DND-41 (cell line): ENCODE measurements at regions not wholly inside any gene's neighbourhood (a gene's known extent, or its start where the extent isn't known, plus 50 kb on each side); places are given as distances from the start of the nearest gene placed in this dataset.

Source experiments
- ATAC-seq: fragments of 200-7000 bp; cut with Tn5 transposase; 3 replicates; pipeline ENCODE4 v1.9.1; 2021; ENCODE audit warnings: low read depth; ENCODE audit not compliant: insufficient read depth
- DNase-seq: peaks from one replicate; pipeline ENCODE4 v3.0.0-alpha.2; 2020
- H2AFZ ChIP-seq: 2 replicates; pipeline ENCODE4 v1.6.0; 2012; ENCODE audit warnings: low read depth, low read length
- H3K27ac ChIP-seq: 2 replicates; pipeline ENCODE4 v1.5.1; 2012; ENCODE audit warnings: low read length, inconsistent platforms
- H3K27me3 ChIP-seq: fragments of 200-600 bp; sonication (generic); 2 replicates; pipeline ENCODE4 v1.6.0; 2012; ENCODE audit warnings: low read length, mild to moderate bottlenecking, inconsistent platforms; ENCODE audit not compliant: insufficient read depth, poor library complexity
- H3K36me3 ChIP-seq: 2 replicates; pipeline ENCODE4 v1.5.1; 2012; ENCODE audit warnings: low read length, inconsistent platforms; ENCODE audit not compliant: insufficient read depth
- H3K4me1 ChIP-seq: 2 replicates; pipeline ENCODE4 v1.5.1; 2012; ENCODE audit warnings: mild to moderate bottlenecking, low read length; ENCODE audit not compliant: insufficient read depth
- H3K4me2 ChIP-seq: 2 replicates; pipeline ENCODE4 v1.6.0; 2012; ENCODE audit warnings: mild to moderate bottlenecking, moderate library complexity, low read length, inconsistent platforms; ENCODE audit not compliant: insufficient read depth
- H3K4me3 ChIP-seq, 2 experiments: fragments of 200-600 bp in 1 of 2; shearing (Covaris generic) in 1 of 2; 2 replicates each; pipeline ENCODE4 v1.5.1; 2012 to 2016; ENCODE audit warnings: inconsistent platforms in 2 of 2, low read length in 2 of 2, mild to moderate bottlenecking in 2 of 2, low read depth in 1 of 2, moderate library complexity in 1 of 2
- H3K79me2 ChIP-seq: 2 replicates; pipeline ENCODE4 v1.6.0; 2012; ENCODE audit warnings: low read length, inconsistent platforms; ENCODE audit not compliant: insufficient read depth
- H3K9ac ChIP-seq: 2 replicates; pipeline ENCODE4 v1.6.0; 2012; ENCODE audit warnings: low read depth, mild to moderate bottlenecking, inconsistent platforms, low read length, moderate library complexity
- H3K9me3 ChIP-seq: 2 replicates; pipeline ENCODE4 v1.5.1; 2012; ENCODE audit warnings: low read length, moderate library complexity, mild to moderate bottlenecking, inconsistent platforms; ENCODE audit not compliant: insufficient read depth, severe bottlenecking
- H4K20me1 ChIP-seq: 2 replicates; pipeline ENCODE4 v1.6.0; 2012; ENCODE audit warnings: low read length; ENCODE audit not compliant: insufficient read depth
- EZH2 ChIP-seq: IDR thresholded peaks from 3 replicates; pipeline ENCODE4 v1.6.1; 2012; ENCODE audit warnings: borderline replicate concordance, low read depth, mild to moderate bottlenecking, moderate library complexity, low read length, inconsistent platforms; ENCODE audit not compliant: severe bottlenecking
- TF ChIP-seq, protein P1 (sequence below): IDR thresholded peaks from 2 replicates; pipeline ENCODE4 v1.5.1; 2012; ENCODE audit warnings: borderline replicate concordance, low read length, moderate library complexity, mild to moderate bottlenecking; ENCODE audit not compliant: poor library complexity, severe bottlenecking; ENCODE audit errors: extremely low read depth

- H4K20me1 ChIP-seq: no peaks in the 10 kb centered on the region
- ATAC-seq: no peak
- H3K4me1 ChIP-seq: no peaks in the 10 kb centered on the region
- H3K9me3 ChIP-seq: no peaks in the 10 kb centered on the region
- H3K79me2 ChIP-seq: no peaks in the 10 kb centered on the region
- no peaks in the 10 kb centered on the region for H3K27me3 ChIP-seq
- no peaks in the 10 kb centered on the region for H3K36me3 ChIP-seq
- no peak overlapping the region for H3K9ac ChIP-seq
- H2AFZ ChIP-seq: no peak overlapping the region
- no peak for TF ChIP-seq EZH2
- TF ChIP-seq, protein P1, sequence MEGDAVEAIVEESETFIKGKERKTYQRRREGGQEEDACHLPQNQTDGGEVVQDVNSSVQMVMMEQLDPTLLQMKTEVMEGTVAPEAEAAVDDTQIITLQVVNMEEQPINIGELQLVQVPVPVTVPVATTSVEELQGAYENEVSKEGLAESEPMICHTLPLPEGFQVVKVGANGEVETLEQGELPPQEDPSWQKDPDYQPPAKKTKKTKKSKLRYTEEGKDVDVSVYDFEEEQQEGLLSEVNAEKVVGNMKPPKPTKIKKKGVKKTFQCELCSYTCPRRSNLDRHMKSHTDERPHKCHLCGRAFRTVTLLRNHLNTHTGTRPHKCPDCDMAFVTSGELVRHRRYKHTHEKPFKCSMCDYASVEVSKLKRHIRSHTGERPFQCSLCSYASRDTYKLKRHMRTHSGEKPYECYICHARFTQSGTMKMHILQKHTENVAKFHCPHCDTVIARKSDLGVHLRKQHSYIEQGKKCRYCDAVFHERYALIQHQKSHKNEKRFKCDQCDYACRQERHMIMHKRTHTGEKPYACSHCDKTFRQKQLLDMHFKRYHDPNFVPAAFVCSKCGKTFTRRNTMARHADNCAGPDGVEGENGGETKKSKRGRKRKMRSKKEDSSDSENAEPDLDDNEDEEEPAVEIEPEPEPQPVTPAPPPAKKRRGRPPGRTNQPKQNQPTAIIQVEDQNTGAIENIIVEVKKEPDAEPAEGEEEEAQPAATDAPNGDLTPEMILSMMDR: no peak
- H3K4me2 ChIP-seq: no peak overlapping the region
- no peak overlapping the region for H3K27ac ChIP-seq
- DNase-seq: no peak
- H3K4me3 ChIP-seq: no peak overlapping the region
Measured at GRCh38 chr18:44590956-44591670, 89.6 kb upstream of the SETBP1 start.

DNA sequence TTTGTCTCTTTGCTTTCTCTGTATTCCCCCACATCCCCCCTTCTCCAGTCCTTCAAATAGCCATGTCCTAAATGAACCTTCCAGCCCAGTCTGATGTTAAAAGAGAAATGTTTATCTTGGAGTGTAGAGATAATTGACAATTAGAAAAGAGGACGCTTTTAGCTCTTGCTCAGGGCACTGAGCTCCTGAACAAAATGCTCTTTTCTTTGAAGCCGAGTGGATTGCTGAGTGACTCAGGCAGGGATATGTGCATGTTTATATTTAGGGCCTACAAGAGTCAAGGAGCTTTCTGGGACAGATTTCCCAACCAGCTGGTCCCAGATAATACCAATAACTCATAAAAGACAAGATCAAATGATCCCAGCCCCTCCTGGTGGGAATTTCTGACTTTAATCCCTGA lies 88.0 kb upstream of the SETBP1 start:
- no peak overlapping the region for H3K9ac ChIP-seq
- H3K4me3 ChIP-seq: no peak overlapping the region
- H3K27me3 ChIP-seq: no peaks in the 10 kb centered on the region
- no peak for ATAC-seq
- H3K9me3 ChIP-seq: no peaks in the 10 kb centered on the region
- H3K79me2 ChIP-seq: no peaks in the 10 kb centered on the region
- H3K36me3 ChIP-seq: no peaks in the 10 kb centered on the region
- TF ChIP-seq EZH2: no peak
- TF ChIP-seq, protein P1: no peak
- H3K4me2 ChIP-seq: no peak overlapping the region
- H4K20me1 ChIP-seq: no peaks in the 10 kb centered on the region
- no peak overlapping the region for H2AFZ ChIP-seq
- DNase-seq: no peak
- no peaks in the 10 kb centered on the region for H3K4me1 ChIP-seq
- no peak overlapping the region for H3K27ac ChIP-seq

GRCh38 chr18:44594799-44595467 lies 85.8 kb upstream of the SETBP1 start:
- Histone ChIP-seq H3K79me2 (no peaks in the 10 kb centered on the region), H3K4me2 (no peak overlapping the region), H3K27me3 (no peaks in the 10 kb centered on the region), H2AFZ (no peak overlapping the region), H3K4me3 (no peak overlapping the region), H3K9me3 (no peaks in the 10 kb centered on the region), H3K4me1 (no peaks in the 10 kb centered on the region), H3K27ac (no peak overlapping the region), H4K20me1 (no peaks in the 10 kb centered on the region), H3K9ac (no peak overlapping the region), H3K36me3 (no peaks in the 10 kb centered on the region)
- TF ChIP-seq, protein P1: no peak
- TF ChIP-seq EZH2: no peak
- no peak for DNase-seq
- no peak for ATAC-seq
